BJ (cell line): ENCODE measurements at regions not wholly inside any gene's neighbourhood (a gene's known extent, or its start where the extent isn't known, plus 50 kb on each side); places are given as distances from the start of the nearest gene placed in this dataset.

Experiments used
- CTCF ChIA-PET: fragments of 350-600 bp; formaldehyde crosslinking; extraction: SDS; loops from one replicate; lab custom pipeline; 2021; ENCODE audit warnings: antibody characterized with exemption, inconsistent platforms; lab: Yijun Ruan, JAX
- POLR2A ChIA-PET: fragments of 300-600 bp; sonication (Branson Sonifier 250); formaldehyde crosslinking; extraction: SDS; loops from one replicate; lab custom pipeline; 2021; ENCODE audit warnings: antibody characterized with exemption; lab: Charles Lee
- DNase-seq: peaks from one replicate; pipeline ENCODE4 v3.0.0-alpha.2; 2011; ENCODE audit warnings: low read depth
- H3K27me3 ChIP-seq: 2 replicates; pipeline ENCODE4 v1.6.0; 2011; ENCODE audit warnings: low read length; ENCODE audit not compliant: control insufficient read depth, insufficient read depth
- H3K36me3 ChIP-seq: 2 replicates; pipeline ENCODE4 v1.5.1; 2011; ENCODE audit warnings: low read length; ENCODE audit not compliant: control insufficient read depth, insufficient read depth
- H3K4me3 ChIP-seq: 2 replicates; pipeline ENCODE4 v1.5.1; 2011; ENCODE audit warnings: low read depth, mild to moderate bottlenecking, control low read depth, low read length
- CTCF ChIP-seq: IDR thresholded peaks from 2 replicates; pipeline ENCODE4 v1.5.1; 2011; ENCODE audit warnings: low read depth, mild to moderate bottlenecking, control low read depth, inconsistent platforms, low read length, moderate library complexity; ENCODE audit not compliant: insufficient read depth

GRCh38 chr6:153862927-153863326 lies 176.1 kb upstream of the OPRM1 start:
- CTCF ChIA-PET, result no interaction called here
- Histone ChIP-seq H3K36me3 (no peaks in the 10 kb centered on the region), H3K27me3 (no peaks in the 10 kb centered on the region), H3K4me3 (no peak overlapping the region)
- POLR2A ChIA-PET, result no interaction called here
- no peak for DNase-seq
- TF ChIP-seq CTCF, result no peak

DNA sequence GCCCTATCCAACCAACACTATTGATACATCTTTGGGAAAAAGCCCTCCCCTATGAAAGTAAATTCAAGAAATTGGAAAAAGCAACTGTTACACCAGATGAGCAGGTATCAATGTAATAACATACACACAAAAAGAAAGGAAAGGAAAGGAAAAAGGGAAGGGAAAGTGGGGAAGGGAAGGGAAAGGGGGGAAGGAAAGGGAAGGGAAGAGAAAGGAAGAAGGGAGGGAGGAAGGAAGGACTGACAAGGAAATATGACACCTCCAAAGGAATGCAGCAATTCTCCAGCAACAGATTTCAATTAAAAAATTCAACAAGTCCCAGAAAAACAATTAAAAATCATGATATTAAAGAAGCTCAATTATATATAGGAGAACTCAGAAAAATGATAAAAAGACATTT lies 176.9 kb upstream of the OPRM1 start:
- Histone ChIP-seq H3K4me3 (no peak overlapping the region), H3K27me3 (no peaks in the 10 kb centered on the region), H3K36me3 (no peaks in the 10 kb centered on the region)
- no peak for DNase-seq
- CTCF ChIA-PET, result no interaction called here
- no peak for TF ChIP-seq CTCF
- POLR2A ChIA-PET, result no interaction called here

- no peak for DNase-seq
- CTCF ChIA-PET, result no interaction called here
- TF ChIP-seq CTCF, result no peak
These were observed 180.5 kb upstream of the OPRM1 start for GRCh38 chr6:153858529-153858928.

GRCh38 chr6:153856929-153857376 lies 182.1 kb upstream of the OPRM1 start:
- no peaks in the 10 kb centered on the region for H3K27me3 ChIP-seq
- ChIA-PET POLR2A (no interaction called here), CTCF (no interaction called here)
- H3K4me3 ChIP-seq, result no peak overlapping the region
- no peak for TF ChIP-seq CTCF
- no peak for DNase-seq
- H3K36me3 ChIP-seq, result no peaks in the 10 kb centered on the region

More at GRCh38 chr6:153858529-153858928, 180.5 kb upstream of the OPRM1 start:
- Histone ChIP-seq H3K27me3 (no peaks in the 10 kb centered on the region), H3K36me3 (no peaks in the 10 kb centered on the region), H3K4me3 (no peak overlapping the region)
- POLR2A ChIA-PET, result no interaction called here

DNA sequence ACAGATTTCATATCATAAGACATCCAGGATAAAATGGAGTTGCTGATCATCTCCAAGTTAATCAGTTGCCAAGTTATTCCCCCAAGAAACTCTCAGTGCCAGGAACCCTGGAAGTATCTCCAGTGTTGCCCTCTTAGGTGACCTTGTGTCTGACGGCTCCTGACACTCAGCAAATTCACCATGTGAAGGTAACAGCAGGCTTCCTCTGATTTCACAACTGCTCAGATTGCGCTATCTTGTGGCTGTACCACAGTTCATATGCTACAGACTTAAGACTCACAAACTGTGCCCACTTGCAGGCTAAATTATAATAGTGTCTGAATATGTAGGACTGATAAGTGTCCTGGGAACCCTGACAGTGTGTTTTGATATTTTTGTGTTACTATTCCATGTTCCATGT lies 186.6 kb upstream of the OPRM1 start:
- Histone ChIP-seq H3K27me3 (no peaks in the 10 kb centered on the region), H3K36me3 (no peaks in the 10 kb centered on the region), H3K4me3 (no peak overlapping the region)
- POLR2A ChIA-PET, result no interaction called here
- CTCF ChIA-PET, result no interaction called here
- TF ChIP-seq CTCF, result no peak
- no peak for DNase-seq
